CD4-positive, alpha-beta T cell (primary cell): ENCODE measurements at regions not wholly inside any gene's neighbourhood (a gene's known extent, or its start where the extent isn't known, plus 50 kb on each side); places are given as distances from the start of the nearest gene placed in this dataset.
"Not testable (repeated sequence)": the region's sequence is repeated elsewhere in the genome, so short reads cannot be mapped to it uniquely, and the experiment has no call there.

ENCODE experiments used
- ATAC-seq: fragments of 200-7000 bp; cut with Tn5 transposase; one replicate; pipeline ENCODE4 v1.10.0; 2022; ENCODE audit warnings: mild to moderate bottlenecking; ENCODE audit not compliant: poor library complexity
- CTCF ChIA-PET: fragments of 350-600 bp; sonication (Branson Sonifier 250); formaldehyde crosslinking; loops from one replicate; lab custom pipeline; 2021; ENCODE audit warnings: antibody characterized with exemption, inconsistent platforms; lab: Charles Lee
- POLR2A ChIA-PET: fragments of 350-600 bp; sonication (Branson Sonifier 250); formaldehyde crosslinking; loops from one replicate; lab custom pipeline; 2021; ENCODE audit warnings: antibody characterized with exemption, inconsistent platforms; lab: Charles Lee
- DNase-seq, 14 experiments: peaks; one replicate each; pipeline ENCODE4 v3.0.0-alpha.2; 2013 to 2020; ENCODE audit warnings: mixed read lengths in 2 of 14
- H3K27ac ChIP-seq, 2 donors: one replicate each; pipeline versions ENCODE4 v1.5.1 to v1.7.0; 2013; ENCODE audit warnings: low read length in 2 of 2, low read depth in 1 of 2, mild to moderate bottlenecking in 1 of 2
- H3K27me3 ChIP-seq, 2 experiments: 1 replicate in 1 of 2; 2 replicates in 1 of 2; pipeline versions ENCODE4 v1.6.1 to v1.7.0; 2013; ENCODE audit warnings: low read length in 2 of 2, control low read depth in 1 of 2, mild to moderate bottlenecking in 1 of 2, moderate library complexity in 1 of 2; ENCODE audit not compliant: insufficient read depth in 2 of 2, control insufficient read depth in 1 of 2
- H3K36me3 ChIP-seq: one replicate; pipeline ENCODE4 v1.6.1; 2013; ENCODE audit warnings: low read length, control low read depth; ENCODE audit not compliant: insufficient read depth
- H3K4me1 ChIP-seq: one replicate; pipeline ENCODE4 v1.6.1; 2013; ENCODE audit warnings: low read length, control low read depth; ENCODE audit not compliant: insufficient read depth
- H3K4me3 ChIP-seq: one replicate; pipeline ENCODE4 v1.5.1; 2013; ENCODE audit warnings: mild to moderate bottlenecking, low read length, moderate library complexity
- H3K9me3 ChIP-seq, 2 experiments: 1 replicate in 1 of 2; 2 replicates in 1 of 2; pipeline versions ENCODE4 v1.6.1 to v1.7.0; 2013; ENCODE audit warnings: low read length in 2 of 2, mild to moderate bottlenecking in 2 of 2, control low read depth in 1 of 2, moderate library complexity in 1 of 2; ENCODE audit not compliant: control insufficient read depth in 1 of 2, insufficient read depth in 1 of 2
- H3K27ac Mint-ChIP-seq: one replicate; pipeline ENCODE4 v1.8.0; 2020; ENCODE audit warnings: mixed read lengths
- H3K27me3 Mint-ChIP-seq: one replicate; pipeline ENCODE4 v1.8.0; 2021; ENCODE audit warnings: mixed read lengths
- H3K36me3 Mint-ChIP-seq: one replicate; pipeline ENCODE4 v1.8.0; 2021; ENCODE audit warnings: low read depth, mixed read lengths
- H3K4me1 Mint-ChIP-seq: one replicate; pipeline ENCODE4 v1.8.0; 2021; ENCODE audit warnings: low read depth, mixed read lengths
- H3K4me3 Mint-ChIP-seq: one replicate; pipeline ENCODE4 v1.8.0; 2020; ENCODE audit warnings: mild to moderate bottlenecking, mixed read lengths
- H3K9me3 Mint-ChIP-seq: one replicate; pipeline ENCODE4 v1.8.0; 2020; ENCODE audit warnings: mixed read lengths
- intact Hi-C, 2 experiments: fragments of 100-400 bp; cut with DNase I in 1 of 2; cut with micrococcal nuclease in 1 of 2; formaldehyde crosslinking; loops; one replicate each; pipeline versions ENCODE4 v1.15.1 to v1.9.0; 2023 to 2025; cut with DNase I, micrococcal nuclease
- TF ChIP-seq, protein P1 (sequence below): fragments of 200-600 bp; IDR thresholded peaks from one replicate; pipeline ENCODE4 v1.8.0; 2022; ENCODE audit warnings: antibody characterized with exemption, mild to moderate bottlenecking

DNA sequence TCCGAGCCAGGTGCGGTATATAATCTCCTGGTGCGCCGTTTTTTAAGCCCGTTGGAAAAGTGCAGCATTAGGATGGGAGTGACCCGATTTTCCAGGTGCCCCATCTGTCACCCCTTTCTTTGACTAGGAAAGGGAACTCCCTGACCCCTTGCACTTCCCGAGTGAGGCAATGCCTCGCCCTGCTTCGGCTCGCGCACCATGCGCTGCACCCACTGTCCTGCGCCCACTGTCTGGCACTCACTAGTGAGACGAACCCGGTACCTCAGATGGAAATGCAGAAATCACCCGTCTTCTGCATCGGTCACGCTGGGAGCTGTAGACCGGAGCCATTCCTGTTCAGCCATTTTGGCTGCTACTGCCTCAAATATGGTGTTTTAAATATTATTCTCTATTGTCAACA lies 198.0 kb downstream of the MEIS1 start:
- H3K27me3 ChIP-seq, H3K9me3 Mint-ChIP-seq, H3K27ac Mint-ChIP-seq, DNase-seq, H3K27ac ChIP-seq, ATAC-seq, H3K9me3 ChIP-seq, POLR2A ChIA-PET, H3K4me1 Mint-ChIP-seq, H3K4me3 Mint-ChIP-seq, H3K4me3 ChIP-seq, intact Hi-C loops, H3K36me3 Mint-ChIP-seq, H3K4me1 ChIP-seq, H3K27me3 Mint-ChIP-seq, H3K36me3 ChIP-seq, CTCF ChIA-PET: not testable (repeated sequence)

DNA sequence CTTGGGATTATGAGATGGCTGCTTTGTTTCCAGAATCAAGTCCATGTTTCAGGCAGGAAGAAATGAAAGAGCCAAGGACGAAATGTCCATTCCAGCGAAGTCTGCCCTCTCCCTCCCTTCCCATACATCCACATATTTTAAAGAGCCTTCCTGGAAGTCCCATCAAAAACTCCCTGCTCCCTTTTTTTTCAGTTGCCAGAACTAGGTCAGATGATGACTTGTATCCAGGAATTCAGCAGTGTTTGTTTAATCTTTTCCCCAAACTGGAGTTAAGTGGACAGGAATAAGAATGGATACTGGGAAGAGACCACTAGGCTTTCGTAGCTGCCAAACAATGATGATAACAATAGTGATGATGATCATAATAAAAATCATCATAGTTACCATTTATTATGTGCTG lies 198.7 kb downstream of the MEIS1 start:
- no peak for DNase-seq
- CTCF ChIA-PET = no interaction called here
- Histone ChIP-seq H3K4me3 (no peak overlapping the region), H3K9me3 (peaks cover 0 to 10% of the 10 kb centered on the region in 2 experiments), H3K27me3 (no peaks in the 10 kb centered on the region), H3K4me1 (no peaks in the 10 kb centered on the region), H3K27ac (no peak overlapping the region), H3K36me3 (no peaks in the 10 kb centered on the region)
- H3K9me3 Mint-ChIP-seq = peaks cover 2% of the 10 kb centered on the region
- intact Hi-C loops = no loop called here
- H3K27me3 Mint-ChIP-seq = no peaks in the 10 kb centered on the region
- H3K4me3 Mint-ChIP-seq = no peak overlapping the region
- H3K4me1 Mint-ChIP-seq = no peaks in the 10 kb centered on the region
- no peaks in the 10 kb centered on the region for H3K36me3 Mint-ChIP-seq
- no peak overlapping the region for H3K27ac Mint-ChIP-seq
- POLR2A ChIA-PET = no interaction called here
- no peak for ATAC-seq
- TF ChIP-seq, protein P1, sequence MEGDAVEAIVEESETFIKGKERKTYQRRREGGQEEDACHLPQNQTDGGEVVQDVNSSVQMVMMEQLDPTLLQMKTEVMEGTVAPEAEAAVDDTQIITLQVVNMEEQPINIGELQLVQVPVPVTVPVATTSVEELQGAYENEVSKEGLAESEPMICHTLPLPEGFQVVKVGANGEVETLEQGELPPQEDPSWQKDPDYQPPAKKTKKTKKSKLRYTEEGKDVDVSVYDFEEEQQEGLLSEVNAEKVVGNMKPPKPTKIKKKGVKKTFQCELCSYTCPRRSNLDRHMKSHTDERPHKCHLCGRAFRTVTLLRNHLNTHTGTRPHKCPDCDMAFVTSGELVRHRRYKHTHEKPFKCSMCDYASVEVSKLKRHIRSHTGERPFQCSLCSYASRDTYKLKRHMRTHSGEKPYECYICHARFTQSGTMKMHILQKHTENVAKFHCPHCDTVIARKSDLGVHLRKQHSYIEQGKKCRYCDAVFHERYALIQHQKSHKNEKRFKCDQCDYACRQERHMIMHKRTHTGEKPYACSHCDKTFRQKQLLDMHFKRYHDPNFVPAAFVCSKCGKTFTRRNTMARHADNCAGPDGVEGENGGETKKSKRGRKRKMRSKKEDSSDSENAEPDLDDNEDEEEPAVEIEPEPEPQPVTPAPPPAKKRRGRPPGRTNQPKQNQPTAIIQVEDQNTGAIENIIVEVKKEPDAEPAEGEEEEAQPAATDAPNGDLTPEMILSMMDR = no peak

DNA sequence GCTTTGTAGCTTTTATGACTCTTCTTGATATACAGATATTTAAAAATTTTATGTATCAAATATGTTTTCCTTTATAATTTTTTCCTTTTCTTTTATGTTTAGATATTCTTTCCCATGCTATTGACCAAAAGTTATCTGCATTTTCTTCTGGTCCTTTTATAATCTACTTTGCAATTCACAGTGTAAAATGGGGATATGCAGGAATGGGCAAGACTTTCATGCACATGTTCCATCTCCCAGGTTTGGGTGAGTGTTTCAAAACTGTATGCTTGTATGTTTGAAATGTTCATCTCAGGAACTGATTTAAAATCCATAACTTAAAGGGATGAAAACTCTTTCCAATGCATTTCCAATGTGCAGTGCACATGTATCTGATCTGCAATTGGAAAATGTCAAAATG lies 199.9 kb downstream of the MEIS1 start:
- H3K4me3 ChIP-seq = no peak overlapping the region
- Mint-ChIP-seq H3K4me1 (no peaks in the 10 kb centered on the region), H3K36me3 (no peaks in the 10 kb centered on the region), H3K4me3 (no peak overlapping the region), H3K27ac (no peak overlapping the region), H3K27me3 (no peaks in the 10 kb centered on the region), H3K9me3 (peaks cover 2% of the 10 kb centered on the region)
- DNase-seq (no peak), ATAC-seq (no peak)
- intact Hi-C loops = no loop called here
- no peaks in the 10 kb centered on the region for H3K36me3 ChIP-seq
- ChIA-PET CTCF (no interaction called here), POLR2A (no interaction called here)
- TF ChIP-seq, protein P1 = no peak
- H3K27me3 ChIP-seq = no peaks in the 10 kb centered on the region
- no peak overlapping the region for H3K27ac ChIP-seq
- peaks cover 0 to 10% of the 10 kb centered on the region in 2 experiments for H3K9me3 ChIP-seq
- H3K4me1 ChIP-seq = no peaks in the 10 kb centered on the region

DNA sequence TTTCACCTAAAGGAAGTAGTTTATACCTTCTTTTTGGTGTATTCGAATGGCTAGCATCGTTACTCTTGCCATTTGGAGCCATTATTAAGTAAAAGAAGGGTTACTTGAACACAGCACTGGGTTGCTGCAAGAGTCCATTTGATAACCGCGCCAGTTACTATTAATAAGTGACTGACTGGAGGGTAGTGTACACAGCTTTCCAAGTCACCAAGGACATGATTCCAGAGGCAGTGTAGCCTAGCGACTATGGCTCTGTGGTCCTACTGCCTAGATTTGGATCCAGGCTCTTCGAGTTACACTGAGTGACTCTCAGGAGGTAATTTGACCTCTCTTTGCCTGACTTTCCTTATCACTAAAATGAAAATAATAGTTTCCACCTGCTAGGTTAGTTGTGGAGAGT lies 206.8 kb downstream of the MEIS1 start:
- no peak for ATAC-seq
- intact Hi-C loops = no loop called here
- POLR2A ChIA-PET = no interaction called here

DNA sequence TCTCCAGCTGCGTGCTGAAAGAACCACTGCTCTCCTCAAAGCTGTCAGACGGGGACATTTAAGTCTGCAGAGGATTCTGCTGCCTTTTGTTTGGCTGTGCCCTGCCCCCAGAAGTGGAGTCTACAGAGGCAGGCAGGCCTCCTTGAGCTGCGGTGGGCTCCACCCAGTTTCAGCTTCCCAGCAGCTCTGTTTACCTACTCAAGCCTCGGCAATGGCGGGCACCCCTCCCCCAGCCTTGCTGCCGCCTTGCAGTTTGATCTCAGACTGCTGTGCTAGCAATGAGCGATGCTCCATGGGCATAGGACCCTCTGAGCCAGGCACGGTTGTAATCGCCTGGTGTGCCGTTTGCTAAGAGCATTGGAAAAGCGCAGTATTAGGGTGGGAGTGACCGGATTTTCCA lies 213.2 kb downstream of the MEIS1 start:
- H3K36me3 Mint-ChIP-seq, H3K27ac Mint-ChIP-seq, intact Hi-C loops: not testable (repeated sequence)

More for the DNA sequence above, 206.8 kb downstream of the MEIS1 start:
- no peaks in the 10 kb centered on the region for H3K4me1 Mint-ChIP-seq
- H3K9me3 ChIP-seq = peaks cover 0 to 5% of the 10 kb centered on the region in 2 experiments
- no peaks in the 10 kb centered on the region for H3K36me3 ChIP-seq
- no peaks in the 10 kb centered on the region for H3K36me3 Mint-ChIP-seq
- H3K27me3 Mint-ChIP-seq = no peaks in the 10 kb centered on the region
- H3K4me3 ChIP-seq = no peak overlapping the region
- H3K4me1 ChIP-seq = no peaks in the 10 kb centered on the region
- H3K27ac ChIP-seq = no peak overlapping the region
- TF ChIP-seq, protein P1 = no peak
- H3K27ac Mint-ChIP-seq = no peak overlapping the region
- H3K27me3 ChIP-seq = no peaks in the 10 kb centered on the region
- H3K4me3 Mint-ChIP-seq = no peak overlapping the region
- no peak for DNase-seq
- CTCF ChIA-PET = no interaction called here
- peaks cover 3% of the 10 kb centered on the region for H3K9me3 Mint-ChIP-seq

More for the DNA sequence above, 213.2 kb downstream of the MEIS1 start:
- H3K4me3 ChIP-seq, H3K4me1 Mint-ChIP-seq, H3K4me1 ChIP-seq, H3K27me3 ChIP-seq, POLR2A ChIA-PET, H3K27ac ChIP-seq, DNase-seq, ATAC-seq, H3K9me3 Mint-ChIP-seq, H3K9me3 ChIP-seq, H3K4me3 Mint-ChIP-seq, H3K36me3 ChIP-seq, CTCF ChIA-PET, H3K27me3 Mint-ChIP-seq: not testable (repeated sequence)
